Retinal pigment epithelial cell (primary cell): ENCODE measurements at regions not wholly inside any gene's neighbourhood (a gene's known extent, or its start where the extent isn't known, plus 50 kb on each side); places are given as distances from the start of the nearest gene placed in this dataset.
A peak's percentile ranks its signal among the peaks of the same experiment; 100 is the strongest.

Source experiments
- DNase-seq: peaks from one replicate; pipeline ENCODE4 v3.0.0-alpha.2; 2010; ENCODE audit warnings: low read depth
- H3K4me3 ChIP-seq: 2 replicates; pipeline ENCODE4 v1.5.1; 2011; ENCODE audit warnings: mild to moderate bottlenecking, low read length, control low read depth, moderate library complexity
- CTCF ChIP-seq: conservative IDR thresholded peaks from 2 replicates; pipeline ENCODE4 v1.5.1; 2011; ENCODE audit warnings: low read depth, low read length, control low read depth, inconsistent platforms

DNA sequence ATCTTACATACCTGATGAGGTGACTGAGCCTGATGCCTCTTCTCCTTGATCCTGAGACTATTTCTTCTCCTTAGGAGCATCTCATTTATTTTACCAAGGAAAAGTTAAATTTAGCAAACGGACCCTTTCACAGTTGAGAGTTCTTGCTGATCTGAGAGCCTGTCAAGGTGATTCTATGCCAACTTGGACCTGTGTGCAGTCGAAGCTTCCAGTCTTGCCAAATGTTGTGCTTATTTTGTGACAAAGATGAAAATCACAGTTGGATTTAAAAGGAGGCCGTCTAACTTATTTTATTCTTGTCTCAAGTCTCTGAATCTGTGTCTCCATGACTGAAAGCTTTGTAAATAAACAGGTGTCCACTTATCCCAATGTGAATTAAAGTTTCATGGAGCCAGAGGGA, 296.3 kb upstream of the EPHA3 start:
- H3K4me3 ChIP-seq: no peak overlapping the region
- TF ChIP-seq CTCF: no peak
- no peak for DNase-seq

GRCh38 chr3:88812576-88812975, 294.8 kb upstream of the EPHA3 start:
- TF ChIP-seq CTCF: no peak
- no peak for DNase-seq
- H3K4me3 ChIP-seq: no peak overlapping the region

DNA sequence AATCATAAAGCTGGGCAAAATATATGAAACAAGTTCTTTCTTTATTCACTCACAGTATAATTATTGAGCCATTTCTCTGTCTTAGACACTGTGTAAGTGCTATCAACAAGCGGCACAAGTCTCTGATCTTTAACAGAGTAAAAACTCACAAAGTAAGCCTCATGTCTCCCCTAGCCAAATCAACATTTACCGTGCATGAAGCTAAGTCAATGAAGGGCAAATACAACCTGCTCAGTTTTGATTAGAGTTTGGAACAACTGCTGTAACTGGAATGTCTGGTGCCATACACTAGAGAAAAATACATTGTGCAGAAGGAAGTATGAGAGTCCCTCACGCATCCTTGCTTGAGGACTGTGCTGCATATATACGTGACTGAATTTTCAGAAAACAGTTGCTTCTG, 291.0 kb upstream of the EPHA3 start:
- H3K4me3 ChIP-seq: no peak overlapping the region
- TF ChIP-seq CTCF: no peak
- no peak for DNase-seq

DNA sequence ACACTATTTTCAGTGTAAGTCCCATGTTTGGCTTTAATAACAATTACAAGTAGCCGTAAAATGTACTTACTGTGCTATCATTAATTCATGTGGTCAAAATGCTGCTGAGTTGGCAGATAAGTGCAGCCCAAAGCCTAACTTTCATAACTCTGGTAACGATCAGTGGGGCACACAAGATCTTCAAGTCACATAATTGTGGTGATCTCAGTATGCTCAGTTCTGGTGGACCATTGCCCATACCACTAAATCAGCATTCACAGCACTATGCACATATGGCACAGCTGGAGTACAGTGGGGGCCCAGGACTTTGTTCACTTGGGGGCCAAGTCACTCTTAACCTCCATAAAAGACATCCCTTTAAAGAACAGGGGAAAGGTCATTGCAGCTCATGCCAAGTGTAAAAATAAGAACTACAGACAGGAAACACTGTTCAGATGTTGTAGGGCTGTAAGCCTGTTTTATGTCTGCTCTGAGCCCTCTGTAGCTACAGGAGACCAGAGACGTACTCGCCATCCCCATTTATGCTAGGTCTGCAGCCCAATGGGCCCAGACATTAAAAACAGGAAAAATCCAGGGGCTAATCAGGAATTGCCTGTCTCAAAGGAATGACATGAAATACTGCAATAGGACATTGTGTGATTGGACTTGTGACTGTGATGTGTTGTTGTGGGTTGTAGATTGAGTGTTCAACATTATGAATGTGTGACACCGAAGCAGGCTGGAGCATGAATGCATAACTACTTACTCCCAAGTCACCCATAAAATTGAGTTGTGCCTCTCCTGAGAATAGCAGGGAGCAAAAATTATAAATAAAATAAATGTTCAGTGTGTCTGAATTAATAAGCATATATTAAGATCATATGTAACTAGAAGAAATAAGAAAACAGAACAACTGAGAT, 282.5 kb upstream of the EPHA3 start:
- TF ChIP-seq CTCF: no peak
- DNase-seq: no peak
- H3K4me3 ChIP-seq: no peak overlapping the region

GRCh38 chr3:88828466-88828865, 279.0 kb upstream of the EPHA3 start:
- DNase-seq: no peak
- H3K4me3 ChIP-seq: no peak overlapping the region
- TF ChIP-seq CTCF: no peak

GRCh38 chr3:88852606-88853005, 254.8 kb upstream of the EPHA3 start:
- DNase-seq: peak; percentile 53
- no peak for TF ChIP-seq CTCF
- H3K4me3 ChIP-seq: no peak overlapping the region

DNA sequence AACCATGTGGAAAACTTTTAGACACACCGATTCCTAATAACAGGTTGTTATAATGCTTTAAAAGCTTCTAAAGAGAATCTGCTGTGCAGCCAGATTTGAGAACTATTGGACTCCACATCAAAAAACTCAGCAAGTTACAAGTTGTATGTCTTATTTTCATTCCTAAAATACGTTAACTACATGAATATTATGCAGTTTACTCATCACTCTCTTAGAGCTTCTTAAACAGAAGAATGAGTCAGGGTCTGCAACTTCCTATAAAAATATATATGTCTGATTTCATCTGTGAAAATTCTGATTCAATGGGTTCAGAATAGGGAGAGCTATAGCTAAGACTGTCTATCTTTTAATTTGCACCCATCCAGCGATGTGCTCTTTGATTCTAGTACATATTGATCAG, 244.2 kb upstream of the EPHA3 start:
- TF ChIP-seq CTCF: no peak
- DNase-seq: no peak
- H3K4me3 ChIP-seq: no peak overlapping the region
